Esophagus squamous epithelium (tissue), 4 donors: ENCODE measurements at regions not wholly inside any gene's neighbourhood (a gene's known extent, or its start where the extent isn't known, plus 50 kb on each side); places are given as distances from the start of the nearest gene placed in this dataset.

ENCODE experiments used
- CTCF ChIP-seq, 6 experiments: fragments of 450-650 bp in 4 of 6; fragments of 200-600 bp in 2 of 6; sonication (generic) in 2 of 6; IDR thresholded peaks; one replicate each; pipeline ENCODE4 v1.5.1; 2016 to 2019; ENCODE audit warnings: antibody characterized with exemption in 6 of 6, mild to moderate bottlenecking in 4 of 6, moderate library complexity in 4 of 6
- POLR2A ChIP-seq, 4 donors: fragments of 450-650 bp; IDR thresholded peaks; one replicate each; pipeline ENCODE4 v1.6.1; 2017; ENCODE audit warnings: antibody characterized with exemption in 4 of 4, mild to moderate bottlenecking in 4 of 4, moderate library complexity in 3 of 4

- no peak for TF ChIP-seq CTCF (IDR thresholded peaks at IDR 0.05)
- TF ChIP-seq POLR2A (IDR thresholded peaks at IDR 0.05): no peak
Measured at GRCh38 chr9:38294220-38294960, 98.1 kb upstream of the ALDH1B1 start.
